ENCODE measurements at regions not wholly inside any gene's neighbourhood (a gene's known extent, or its start where the extent isn't known, plus 50 kb on each side); places are given as distances from the start of the nearest gene placed in this dataset.

DNA sequence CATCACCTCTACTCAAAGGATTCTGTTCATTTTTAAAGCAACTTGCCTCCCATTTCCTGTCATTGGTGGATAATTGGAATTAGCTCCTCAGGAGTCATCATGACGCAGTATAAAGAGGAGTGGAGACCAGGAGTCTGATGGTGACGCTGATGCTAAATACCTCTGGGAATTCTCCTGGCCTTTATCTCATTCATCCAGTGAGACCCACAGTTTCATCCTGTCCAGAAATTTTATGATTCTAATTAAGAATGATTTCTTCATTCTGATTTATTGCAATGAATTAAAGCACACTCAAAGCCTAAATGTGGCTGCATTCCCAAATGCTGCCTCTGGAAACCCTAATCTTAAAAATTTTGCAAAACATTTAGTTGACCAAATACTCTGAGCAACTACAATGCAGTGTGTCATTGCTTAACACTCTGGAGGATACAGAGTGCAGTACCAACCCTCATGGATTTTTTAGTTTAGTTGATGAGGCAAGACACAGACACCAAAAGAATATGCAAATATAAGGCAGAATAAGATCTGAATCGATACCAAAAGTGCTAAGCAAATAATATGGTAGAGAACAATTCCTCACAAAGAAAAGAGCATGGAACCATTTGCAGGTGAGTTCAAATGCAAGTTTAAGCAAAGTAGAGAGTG lies 236.2 kb downstream of the ETAA1 start:
- Histone ChIP-seq H3K36me3 (ENCODE audit: control insufficient read depth in 2 of 2, extremely low read depth in 1 of 2, insufficient read depth in 2 of 2, low read length in 2 of 2) (no peaks in the 10 kb centered on the region), H2AFZ (ENCODE audit: low read depth, low read length) (no peak overlapping the region), H3K79me2 (ENCODE audit: control insufficient read depth, insufficient read depth, low read length) (no peaks in the 10 kb centered on the region), H3K9me1 (replicated peaks; ENCODE audit: control insufficient read depth, extremely low read depth, insufficient read depth, low read length) (no peaks in the 10 kb centered on the region), H3K27ac (ENCODE audit: insufficient read depth, low read depth, low read length) (no peak overlapping the region), H3K9ac (replicated peaks; ENCODE audit: extremely low read depth, insufficient read depth, low read length) (no peak overlapping the region), H3K4me2 (ENCODE audit: insufficient read depth, low read length) (no peak overlapping the region), H3K4me3 (replicated peaks in 1 of 3; ENCODE audit: insufficient read depth in 1 of 3, low read depth in 1 of 3, low read length in 3 of 3) (no peak overlapping the region), H3K4me1 (ENCODE audit: control insufficient read depth, extremely low read depth, insufficient read depth, low read length) (no peaks in the 10 kb centered on the region), H3K27me3 (ENCODE audit: control insufficient read depth in 2 of 2, insufficient read depth in 2 of 2, low read length in 2 of 2) (no peaks in the 10 kb centered on the region), H4K20me1 (replicated peaks; ENCODE audit: control insufficient read depth, extremely low read depth, insufficient read depth, low read length) (no peaks in the 10 kb centered on the region), H3K9me3 (replicated peaks; ENCODE audit: control insufficient read depth, insufficient read depth, low read length) (no peaks in the 10 kb centered on the region)
- intact Hi-C loops (cut with micrococcal nuclease): no loop called here
- no peak for DNase-seq (ENCODE audit: low read depth, low spot score)
- FAIRE-seq: no peak
- POLR2A ChIA-PET: no interaction called here
- no peak for TF ChIP-seq EZH2 (IDR thresholded peaks at IDR 0.05; ENCODE audit: borderline replicate concordance, low read depth, low read length, severe bottlenecking)
- TF ChIP-seq MYC (IDR thresholded peaks at IDR 0.05; ENCODE audit: low read depth, low read length): no peak
- TF ChIP-seq, protein P1, sequence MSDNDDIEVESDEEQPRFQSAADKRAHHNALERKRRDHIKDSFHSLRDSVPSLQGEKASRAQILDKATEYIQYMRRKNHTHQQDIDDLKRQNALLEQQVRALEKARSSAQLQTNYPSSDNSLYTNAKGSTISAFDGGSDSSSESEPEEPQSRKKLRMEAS (IDR thresholded peaks at IDR 0.05; ENCODE audit: insufficient read depth, insufficient read length): no peak
- TF ChIP-seq POLR2AphosphoS5 (IDR thresholded peaks at IDR 0.05; ENCODE audit: insufficient read depth, low read depth, low read length): no peak
- TF ChIP-seq FOS (IDR thresholded peaks at IDR 0.05; ENCODE audit: borderline replicate concordance, insufficient read depth, low read length): no peak
- no peak for TF ChIP-seq POLR2A (IDR thresholded peaks at IDR 0.05; ENCODE audit: low read depth, low read length)
- no peak for TF ChIP-seq JUN (IDR thresholded peaks at IDR 0.05; ENCODE audit: borderline replicate concordance, insufficient read depth, insufficient read length, low read depth)
- no peak for TF ChIP-seq GATA2 (IDR thresholded peaks at IDR 0.05; ENCODE audit: insufficient read depth, insufficient read length, low read depth, low read length)
- TF ChIP-seq, protein P2, sequence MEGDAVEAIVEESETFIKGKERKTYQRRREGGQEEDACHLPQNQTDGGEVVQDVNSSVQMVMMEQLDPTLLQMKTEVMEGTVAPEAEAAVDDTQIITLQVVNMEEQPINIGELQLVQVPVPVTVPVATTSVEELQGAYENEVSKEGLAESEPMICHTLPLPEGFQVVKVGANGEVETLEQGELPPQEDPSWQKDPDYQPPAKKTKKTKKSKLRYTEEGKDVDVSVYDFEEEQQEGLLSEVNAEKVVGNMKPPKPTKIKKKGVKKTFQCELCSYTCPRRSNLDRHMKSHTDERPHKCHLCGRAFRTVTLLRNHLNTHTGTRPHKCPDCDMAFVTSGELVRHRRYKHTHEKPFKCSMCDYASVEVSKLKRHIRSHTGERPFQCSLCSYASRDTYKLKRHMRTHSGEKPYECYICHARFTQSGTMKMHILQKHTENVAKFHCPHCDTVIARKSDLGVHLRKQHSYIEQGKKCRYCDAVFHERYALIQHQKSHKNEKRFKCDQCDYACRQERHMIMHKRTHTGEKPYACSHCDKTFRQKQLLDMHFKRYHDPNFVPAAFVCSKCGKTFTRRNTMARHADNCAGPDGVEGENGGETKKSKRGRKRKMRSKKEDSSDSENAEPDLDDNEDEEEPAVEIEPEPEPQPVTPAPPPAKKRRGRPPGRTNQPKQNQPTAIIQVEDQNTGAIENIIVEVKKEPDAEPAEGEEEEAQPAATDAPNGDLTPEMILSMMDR (IDR thresholded peaks at IDR 0.05; ENCODE audit: extremely low read depth in 1 of 2, insufficient read depth in 1 of 2, low read depth in 1 of 2, low read length in 2 of 2): no peak
- BruUV-seq (replicated peaks): no TSS peak
- dilution Hi-C loops (cut with MboI; ENCODE audit: extremely low pct_ligation_motif_present, low sequenced_read_pairs): no loop called here
- CTCF ChIA-PET: interaction anchor here (0.9 kb wide), 1 partner anchor 213 kb away, joined by 3 read pairs; no protein-coding TSS in a partner anchor
